ENCODE measurements at regions not wholly inside any gene's neighbourhood (a gene's known extent, or its start where the extent isn't known, plus 50 kb on each side); places are given as distances from the start of the nearest gene placed in this dataset.

- no TSS peak for BruUV-seq (replicated peaks)
- ChIA-PET POLR2A (interaction anchor here (0.6 kb wide), 1 partner anchor 1582 kb away, joined by 4 read pairs; no protein-coding TSS in a partner anchor), CTCF (interaction anchor here (0.6 to 1.2 kb wide), 3 partner anchors 17 to 236 kb away, joined by 3 read pairs; no protein-coding TSS in a partner anchor)
- peaks cover 12% of the 10 kb centered on the region for H3K27me3 Mint-ChIP-seq (ENCODE audit: insufficient read depth, unreplicated experiment)
- no peak overlapping the region for H3K27ac Mint-ChIP-seq (ENCODE audit: low read depth, unreplicated experiment)
- no peak for DNase-seq (ENCODE audit: unreplicated experiment)
- H3K4me1 Mint-ChIP-seq (ENCODE audit: insufficient read depth, unreplicated experiment), result no peaks in the 10 kb centered on the region
- H3K9me3 Mint-ChIP-seq (ENCODE audit: unreplicated experiment), result no peaks in the 10 kb centered on the region
- H3K4me3 Mint-ChIP-seq (ENCODE audit: unreplicated experiment), result no peak overlapping the region
- H3K36me3 Mint-ChIP-seq (ENCODE audit: insufficient read depth, unreplicated experiment), result no peaks in the 10 kb centered on the region
- intact Hi-C loops (cut with micrococcal nuclease), result no loop called here
- no peak for TF ChIP-seq CTCF (IDR thresholded peaks at IDR 0.05; ENCODE audit: unreplicated experiment)
These were observed 70.9 kb downstream of the PTTG1 start for GRCh38 chr5:160492565-160492964.

DNA sequence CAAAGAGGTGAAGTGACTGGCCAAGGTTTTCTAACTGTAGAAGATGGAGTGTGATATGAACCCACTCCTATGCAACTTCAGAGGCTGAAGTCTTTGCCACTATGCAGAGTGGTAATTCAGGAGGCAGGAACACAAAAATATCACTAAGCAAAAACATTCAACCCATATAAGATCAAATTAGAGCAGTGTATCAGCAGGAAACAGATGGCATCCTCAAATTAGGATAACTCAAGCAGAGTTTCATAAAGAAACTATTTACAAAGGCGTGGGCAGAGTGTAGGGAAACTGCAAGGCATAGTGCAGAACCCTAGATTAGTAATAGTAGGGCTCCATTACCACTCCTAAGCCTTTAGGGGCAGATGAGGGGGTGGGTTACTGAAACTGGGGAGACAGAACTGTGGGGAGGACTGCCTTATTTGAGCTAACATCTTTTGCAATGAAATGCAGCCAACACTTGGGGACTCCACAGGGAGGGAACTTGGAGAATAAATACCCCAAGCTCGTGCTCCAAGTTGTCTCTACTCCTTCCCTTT is 72.2 kb downstream of the PTTG1 start:
- no peaks in the 10 kb centered on the region for H3K9me3 Mint-ChIP-seq (ENCODE audit: unreplicated experiment)
- no TSS peak for BruUV-seq (replicated peaks)
- DNase-seq (ENCODE audit: unreplicated experiment), result no peak
- no peaks in the 10 kb centered on the region for H3K36me3 Mint-ChIP-seq (ENCODE audit: insufficient read depth, unreplicated experiment)
- no peak overlapping the region for H3K4me3 Mint-ChIP-seq (ENCODE audit: unreplicated experiment)
- no peak overlapping the region for H3K27ac Mint-ChIP-seq (ENCODE audit: low read depth, unreplicated experiment)
- ChIA-PET CTCF (interaction anchor here (1.0 kb wide), 1 partner anchor 55 kb away, joined by 3 read pairs; no protein-coding TSS in a partner anchor), POLR2A (no interaction called here)
- TF ChIP-seq CTCF (IDR thresholded peaks at IDR 0.05; ENCODE audit: unreplicated experiment), result no peak
- H3K27me3 Mint-ChIP-seq (ENCODE audit: insufficient read depth, unreplicated experiment), result peaks cover 12% of the 10 kb centered on the region
- H3K4me1 Mint-ChIP-seq (ENCODE audit: insufficient read depth, unreplicated experiment), result no peaks in the 10 kb centered on the region
- intact Hi-C loops (cut with micrococcal nuclease), result no loop called here

DNA sequence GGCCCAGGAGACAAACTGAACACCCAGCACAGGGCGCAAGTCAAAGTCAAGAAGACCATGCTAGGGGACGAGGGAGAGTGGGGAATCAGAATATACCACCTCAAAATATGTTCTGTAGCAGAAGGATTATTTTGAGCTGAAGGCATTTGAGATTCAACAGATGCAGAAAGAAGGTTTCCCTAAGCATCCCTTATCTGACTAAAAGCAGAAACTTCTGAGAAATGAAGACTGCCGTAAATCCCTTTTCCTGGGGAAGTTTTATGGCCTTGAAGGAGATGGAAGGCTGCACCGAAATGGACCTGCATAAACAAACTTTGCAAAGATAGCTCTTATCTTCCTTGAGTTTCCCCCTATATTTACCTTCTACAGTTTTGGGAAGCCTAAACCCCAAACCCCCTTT is 72.8 kb downstream of the PTTG1 start:
- CTCF ChIA-PET, result interaction anchor here (1.0 kb wide), 1 partner anchor 56 kb away, joined by 3 read pairs; no protein-coding TSS in a partner anchor
- H3K27ac Mint-ChIP-seq (ENCODE audit: low read depth, unreplicated experiment), result no peak overlapping the region
- peaks cover 15% of the 10 kb centered on the region for H3K27me3 Mint-ChIP-seq (ENCODE audit: insufficient read depth, unreplicated experiment)
- no peak for DNase-seq (ENCODE audit: unreplicated experiment)
- no peak overlapping the region for H3K4me3 Mint-ChIP-seq (ENCODE audit: unreplicated experiment)
- no peaks in the 10 kb centered on the region for H3K9me3 Mint-ChIP-seq (ENCODE audit: unreplicated experiment)
- POLR2A ChIA-PET, result interaction anchor here (1.0 kb wide), 1 partner anchor 31 kb away, joined by 3 read pairs; no protein-coding TSS in a partner anchor
- BruUV-seq (replicated peaks), result no TSS peak
- no peak for TF ChIP-seq CTCF (IDR thresholded peaks at IDR 0.05; ENCODE audit: unreplicated experiment)
- no peaks in the 10 kb centered on the region for H3K4me1 Mint-ChIP-seq (ENCODE audit: insufficient read depth, unreplicated experiment)
- intact Hi-C loops (cut with micrococcal nuclease), result no loop called here
- no peaks in the 10 kb centered on the region for H3K36me3 Mint-ChIP-seq (ENCODE audit: insufficient read depth, unreplicated experiment)

DNA sequence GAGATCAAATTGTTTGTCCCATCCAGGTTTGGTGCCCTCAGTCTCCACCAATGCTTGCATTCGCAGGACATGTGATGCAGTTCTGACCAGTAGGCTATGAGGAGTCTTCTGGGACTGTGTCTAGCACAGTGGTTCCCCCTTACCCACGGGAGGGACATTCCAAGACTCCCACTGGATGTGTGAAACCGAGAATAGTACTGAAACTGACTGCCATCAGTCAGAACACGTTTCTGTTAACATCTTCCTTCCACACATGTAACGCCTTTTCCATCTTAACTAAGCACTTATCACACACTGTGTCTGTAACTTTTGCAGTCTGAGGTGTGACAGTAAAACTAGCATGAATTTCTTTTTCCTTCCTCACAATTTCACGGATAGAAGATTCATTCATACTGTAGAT is 74.7 kb downstream of the PTTG1 start:
- TF ChIP-seq CTCF (IDR thresholded peaks at IDR 0.05; ENCODE audit: unreplicated experiment), result no peak
- peaks cover 24% of the 10 kb centered on the region for H3K27me3 Mint-ChIP-seq (ENCODE audit: insufficient read depth, unreplicated experiment)
- H3K9me3 Mint-ChIP-seq (ENCODE audit: unreplicated experiment), result no peaks in the 10 kb centered on the region
- no peaks in the 10 kb centered on the region for H3K36me3 Mint-ChIP-seq (ENCODE audit: insufficient read depth, unreplicated experiment)
- no peaks in the 10 kb centered on the region for H3K4me1 Mint-ChIP-seq (ENCODE audit: insufficient read depth, unreplicated experiment)
- no peak overlapping the region for H3K27ac Mint-ChIP-seq (ENCODE audit: low read depth, unreplicated experiment)
- BruUV-seq (replicated peaks), result no TSS peak
- no peak overlapping the region for H3K4me3 Mint-ChIP-seq (ENCODE audit: unreplicated experiment)
- DNase-seq (ENCODE audit: unreplicated experiment), result no peak
- CTCF ChIA-PET, result no interaction called here
- POLR2A ChIA-PET, result no interaction called here
- intact Hi-C loops (cut with micrococcal nuclease), result no loop called here
